Left ventricle myocardium inferior (tissue), 1 donor: ENCODE measurements at regions not wholly inside any gene's neighbourhood (a gene's known extent, or its start where the extent isn't known, plus 50 kb on each side); places are given as distances from the start of the nearest gene placed in this dataset.

ENCODE experiments used
- DNase-seq: peaks from one replicate; pipeline ENCODE4 v3.0.0-alpha.2; 2020
- H3K27ac ChIP-seq: fragments of 200-600 bp; replicated peaks from 2 replicates; pipeline ENCODE4 v1.8.0; 2021
- H3K27me3 ChIP-seq: fragments of 200-600 bp; 2 replicates; pipeline ENCODE4 v1.8.0; 2021; ENCODE audit warnings: low read depth
- H3K36me3 ChIP-seq: fragments of 200-600 bp; 2 replicates; pipeline ENCODE4 v1.8.0; 2021
- H3K4me1 ChIP-seq: fragments of 200-600 bp; 2 replicates; pipeline ENCODE4 v1.8.0; 2021
- H3K4me3 ChIP-seq: fragments of 200-600 bp; 2 replicates; pipeline ENCODE4 v1.8.0; 2021; ENCODE audit warnings: mild to moderate bottlenecking, moderate library complexity
- H3K9me3 ChIP-seq: fragments of 200-600 bp; replicated peaks from 2 replicates; pipeline ENCODE4 v1.8.0; 2021
- intact Hi-C: fragments of 100-400 bp; cut with micrococcal nuclease; formaldehyde crosslinking; loops from one replicate; pipeline ENCODE4 v1.11.0; 2022
- TF ChIP-seq, protein P1 (sequence below): fragments of 200-600 bp; IDR thresholded peaks from 2 replicates; pipeline ENCODE4 v1.8.0; 2021; ENCODE audit warnings: antibody characterized with exemption, mild to moderate bottlenecking, borderline replicate concordance
- donor health status: DM: no; HTN: yes; CAD: no; lungs with severe emphysema.

DNA sequence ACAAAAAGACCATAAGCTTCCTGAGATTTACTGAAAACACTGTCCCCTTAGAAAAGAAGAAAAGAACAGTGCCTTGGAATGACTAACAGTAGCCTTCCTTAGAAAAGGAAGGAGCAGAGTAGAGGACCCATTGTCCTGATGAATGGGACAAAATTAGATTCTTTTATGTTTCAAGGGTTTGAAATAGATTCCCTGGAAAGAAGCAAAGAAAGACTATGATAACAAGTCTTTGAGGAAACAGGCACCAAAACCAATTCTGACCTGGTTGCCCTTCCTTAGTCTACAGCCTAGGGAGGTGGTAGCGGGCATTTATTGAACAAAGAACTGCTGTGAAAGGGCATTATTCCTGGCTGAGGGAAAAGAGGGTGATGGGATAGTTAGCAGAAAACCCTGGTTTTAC is 1024.8 kb downstream of the TBL1XR1 start:
- intact Hi-C loops, result no loop called here
- DNase-seq, result no peak
- Histone ChIP-seq H3K4me1 (no peaks in the 10 kb centered on the region), H3K4me3 (no peak overlapping the region), H3K27me3 (no peaks in the 10 kb centered on the region), H3K36me3 (no peaks in the 10 kb centered on the region), H3K27ac (no peak overlapping the region), H3K9me3 (peaks cover 8% of the 10 kb centered on the region)
- TF ChIP-seq, protein P1, sequence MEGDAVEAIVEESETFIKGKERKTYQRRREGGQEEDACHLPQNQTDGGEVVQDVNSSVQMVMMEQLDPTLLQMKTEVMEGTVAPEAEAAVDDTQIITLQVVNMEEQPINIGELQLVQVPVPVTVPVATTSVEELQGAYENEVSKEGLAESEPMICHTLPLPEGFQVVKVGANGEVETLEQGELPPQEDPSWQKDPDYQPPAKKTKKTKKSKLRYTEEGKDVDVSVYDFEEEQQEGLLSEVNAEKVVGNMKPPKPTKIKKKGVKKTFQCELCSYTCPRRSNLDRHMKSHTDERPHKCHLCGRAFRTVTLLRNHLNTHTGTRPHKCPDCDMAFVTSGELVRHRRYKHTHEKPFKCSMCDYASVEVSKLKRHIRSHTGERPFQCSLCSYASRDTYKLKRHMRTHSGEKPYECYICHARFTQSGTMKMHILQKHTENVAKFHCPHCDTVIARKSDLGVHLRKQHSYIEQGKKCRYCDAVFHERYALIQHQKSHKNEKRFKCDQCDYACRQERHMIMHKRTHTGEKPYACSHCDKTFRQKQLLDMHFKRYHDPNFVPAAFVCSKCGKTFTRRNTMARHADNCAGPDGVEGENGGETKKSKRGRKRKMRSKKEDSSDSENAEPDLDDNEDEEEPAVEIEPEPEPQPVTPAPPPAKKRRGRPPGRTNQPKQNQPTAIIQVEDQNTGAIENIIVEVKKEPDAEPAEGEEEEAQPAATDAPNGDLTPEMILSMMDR, result no peak

DNA sequence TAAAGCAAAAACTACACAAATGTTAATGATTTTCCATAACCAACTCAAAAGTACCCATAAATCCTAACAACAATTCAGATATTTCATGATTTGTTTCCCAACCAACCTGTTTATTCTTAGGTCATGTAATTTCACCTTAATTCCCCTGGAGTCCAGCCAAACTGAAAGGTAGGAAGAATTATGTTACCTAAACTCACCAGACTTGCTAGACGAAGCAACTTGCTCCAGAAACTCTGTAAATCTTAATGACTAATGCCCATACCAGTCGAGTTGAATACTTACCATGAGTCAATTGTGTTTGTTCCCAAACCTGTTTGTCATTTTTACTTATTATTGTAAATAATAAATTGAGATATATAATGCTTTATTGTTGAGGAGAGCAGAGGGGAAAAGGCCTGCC is 1030.0 kb downstream of the TBL1XR1 start:
- H3K9me3 ChIP-seq, result peaks cover 11% of the 10 kb centered on the region
- H3K4me3 ChIP-seq, result no peak overlapping the region
- no peaks in the 10 kb centered on the region for H3K4me1 ChIP-seq
- no peaks in the 10 kb centered on the region for H3K36me3 ChIP-seq
- no peaks in the 10 kb centered on the region for H3K27me3 ChIP-seq
- no peak overlapping the region for H3K27ac ChIP-seq
- TF ChIP-seq, protein P1, result no peak
- intact Hi-C loops, result no loop called here
- DNase-seq, result no peak

DNA sequence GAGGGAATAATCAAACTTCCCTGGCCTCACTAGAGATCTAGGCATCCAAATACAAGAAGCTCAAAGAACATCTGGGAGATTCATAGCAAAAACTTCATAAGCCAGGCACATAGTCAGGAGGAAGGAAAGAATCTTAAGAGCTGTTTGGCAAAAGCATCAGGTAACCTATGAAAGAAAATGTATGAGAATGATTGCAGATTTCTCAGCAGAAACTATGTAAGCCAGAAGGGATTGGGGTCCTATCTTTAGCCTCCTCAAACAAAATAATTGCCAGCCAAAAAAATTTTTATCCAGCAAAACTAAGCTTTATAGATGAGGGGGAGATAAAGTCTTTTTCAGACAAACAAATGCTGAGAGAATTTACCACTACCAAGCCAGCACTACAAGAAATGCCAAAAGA is 1036.3 kb downstream of the TBL1XR1 start:
- no peak overlapping the region for H3K27ac ChIP-seq
- DNase-seq, result no peak
- H3K9me3 ChIP-seq, result peaks cover 32% of the 10 kb centered on the region
- H3K27me3 ChIP-seq, result no peaks in the 10 kb centered on the region
- H3K4me3 ChIP-seq, result no peak overlapping the region
- intact Hi-C loops, result no loop called here
- TF ChIP-seq, protein P1, result no peak
- no peaks in the 10 kb centered on the region for H3K36me3 ChIP-seq
- no peaks in the 10 kb centered on the region for H3K4me1 ChIP-seq

DNA sequence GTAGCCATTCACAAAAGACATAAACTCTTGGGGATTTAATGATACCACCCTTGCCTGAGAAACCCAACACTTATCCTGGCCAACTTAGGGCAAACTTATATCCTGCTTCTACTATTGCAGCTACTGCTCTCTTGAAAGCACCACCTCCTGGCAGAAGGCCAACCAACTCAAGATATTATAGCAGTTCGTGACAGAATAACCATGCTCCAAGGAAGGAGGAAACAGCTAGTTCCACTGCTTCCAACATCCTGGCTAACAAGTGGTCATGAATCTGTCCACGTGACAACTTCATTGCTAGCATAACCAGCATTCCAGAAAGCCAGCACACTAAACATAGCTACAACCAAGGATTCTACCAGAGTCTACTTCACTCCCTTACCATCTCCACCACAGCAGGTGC is 1037.5 kb downstream of the TBL1XR1 start:
- TF ChIP-seq, protein P1, result no peak
- H3K4me1 ChIP-seq, result no peaks in the 10 kb centered on the region
- no peak overlapping the region for H3K27ac ChIP-seq
- intact Hi-C loops, result no loop called here
- peaks cover 32% of the 10 kb centered on the region for H3K9me3 ChIP-seq
- no peak for DNase-seq
- H3K4me3 ChIP-seq, result no peak overlapping the region
- H3K36me3 ChIP-seq, result no peaks in the 10 kb centered on the region
- H3K27me3 ChIP-seq, result no peaks in the 10 kb centered on the region

DNA sequence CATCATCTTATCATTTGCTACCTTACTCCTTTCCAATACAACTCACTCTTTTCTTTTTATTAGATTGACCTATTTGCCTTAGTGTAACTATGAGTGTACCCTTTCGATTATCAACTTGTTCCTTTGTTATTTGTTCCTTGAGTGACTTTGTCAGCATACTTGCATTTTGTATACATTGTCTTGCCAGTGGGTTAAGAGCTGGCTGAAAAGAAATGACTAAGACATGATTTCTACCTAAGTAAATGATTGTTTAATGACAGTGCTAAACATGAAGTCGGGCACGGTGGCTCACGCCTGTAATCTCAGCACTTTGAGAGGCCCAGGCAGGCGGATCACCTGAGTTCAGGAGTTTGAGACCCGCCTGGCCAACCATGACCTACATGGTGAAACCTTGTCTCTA is 1042.3 kb downstream of the TBL1XR1 start:
- no peak for DNase-seq
- Histone ChIP-seq H3K27me3 (no peaks in the 10 kb centered on the region), H3K27ac (no peak overlapping the region), H3K36me3 (no peaks in the 10 kb centered on the region), H3K9me3 (peaks cover 13% of the 10 kb centered on the region), H3K4me3 (no peak overlapping the region), H3K4me1 (no peaks in the 10 kb centered on the region)
- TF ChIP-seq, protein P1, result no peak
- intact Hi-C loops, result no loop called here

DNA sequence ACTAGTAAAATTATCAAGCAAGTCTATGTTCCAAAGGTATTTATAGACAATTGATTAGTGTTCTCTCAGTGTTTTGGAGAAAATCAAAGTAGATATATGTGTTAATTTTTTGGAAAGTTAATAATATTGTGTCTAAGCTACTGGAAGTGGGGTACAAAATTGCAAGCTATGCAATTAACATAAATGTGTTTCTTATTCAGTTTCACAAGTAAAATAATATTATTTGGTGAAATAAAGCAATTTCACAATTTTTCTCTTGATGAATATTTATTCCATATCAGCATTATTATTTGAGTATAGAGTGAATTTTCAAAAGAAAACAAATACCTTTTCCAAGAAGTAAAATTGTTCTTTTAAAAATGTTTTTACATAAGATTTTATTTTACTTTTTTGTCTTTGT is 1047.7 kb downstream of the TBL1XR1 start:
- no peaks in the 10 kb centered on the region for H3K27me3 ChIP-seq
- H3K36me3 ChIP-seq, result no peaks in the 10 kb centered on the region
- TF ChIP-seq, protein P1, result no peak
- H3K27ac ChIP-seq, result no peak overlapping the region
- no peak overlapping the region for H3K4me3 ChIP-seq
- intact Hi-C loops, result no loop called here
- H3K4me1 ChIP-seq, result no peaks in the 10 kb centered on the region
- no peak for DNase-seq
- no peaks in the 10 kb centered on the region for H3K9me3 ChIP-seq
